ENCODE measurements at regions not wholly inside any gene's neighbourhood (a gene's known extent, or its start where the extent isn't known, plus 50 kb on each side); places are given as distances from the start of the nearest gene placed in this dataset.

GRCh38 chr15:61798631-61799030, 261.6 kb downstream of the VPS13C start:
- no peaks in the 10 kb centered on the region for H3K36me3 Mint-ChIP-seq (ENCODE audit: low read depth)
- TF ChIP-seq, protein P1, sequence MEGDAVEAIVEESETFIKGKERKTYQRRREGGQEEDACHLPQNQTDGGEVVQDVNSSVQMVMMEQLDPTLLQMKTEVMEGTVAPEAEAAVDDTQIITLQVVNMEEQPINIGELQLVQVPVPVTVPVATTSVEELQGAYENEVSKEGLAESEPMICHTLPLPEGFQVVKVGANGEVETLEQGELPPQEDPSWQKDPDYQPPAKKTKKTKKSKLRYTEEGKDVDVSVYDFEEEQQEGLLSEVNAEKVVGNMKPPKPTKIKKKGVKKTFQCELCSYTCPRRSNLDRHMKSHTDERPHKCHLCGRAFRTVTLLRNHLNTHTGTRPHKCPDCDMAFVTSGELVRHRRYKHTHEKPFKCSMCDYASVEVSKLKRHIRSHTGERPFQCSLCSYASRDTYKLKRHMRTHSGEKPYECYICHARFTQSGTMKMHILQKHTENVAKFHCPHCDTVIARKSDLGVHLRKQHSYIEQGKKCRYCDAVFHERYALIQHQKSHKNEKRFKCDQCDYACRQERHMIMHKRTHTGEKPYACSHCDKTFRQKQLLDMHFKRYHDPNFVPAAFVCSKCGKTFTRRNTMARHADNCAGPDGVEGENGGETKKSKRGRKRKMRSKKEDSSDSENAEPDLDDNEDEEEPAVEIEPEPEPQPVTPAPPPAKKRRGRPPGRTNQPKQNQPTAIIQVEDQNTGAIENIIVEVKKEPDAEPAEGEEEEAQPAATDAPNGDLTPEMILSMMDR (IDR thresholded peaks at IDR 0.05) = no peak
- no peak for DNase-seq
- no peak overlapping the region for H3K27ac Mint-ChIP-seq
- H3K4me1 Mint-ChIP-seq (ENCODE audit: low read depth) = no peaks in the 10 kb centered on the region
- no peaks in the 10 kb centered on the region for H3K9me3 Mint-ChIP-seq
- no peaks in the 10 kb centered on the region for H3K27me3 Mint-ChIP-seq (ENCODE audit: insufficient read depth)
- no peak overlapping the region for H3K4me3 Mint-ChIP-seq

- H3K9me3 Mint-ChIP-seq = no peaks in the 10 kb centered on the region
- TF ChIP-seq, protein P1 (IDR thresholded peaks at IDR 0.05) = no peak
- H3K4me3 Mint-ChIP-seq = no peak overlapping the region
- DNase-seq = no peak
- no peaks in the 10 kb centered on the region for H3K4me1 Mint-ChIP-seq (ENCODE audit: low read depth)
- no peaks in the 10 kb centered on the region for H3K36me3 Mint-ChIP-seq (ENCODE audit: low read depth)
- H3K27ac Mint-ChIP-seq = no peak overlapping the region
- no peaks in the 10 kb centered on the region for H3K27me3 Mint-ChIP-seq (ENCODE audit: insufficient read depth)
These were observed 264.2 kb downstream of the VPS13C start for GRCh38 chr15:61796056-61796455.

GRCh38 chr15:61794881-61795280, 265.4 kb downstream of the VPS13C start:
- no peak overlapping the region for H3K27ac Mint-ChIP-seq
- TF ChIP-seq, protein P1 (IDR thresholded peaks at IDR 0.05) = no peak
- no peaks in the 10 kb centered on the region for H3K9me3 Mint-ChIP-seq
- no peaks in the 10 kb centered on the region for H3K36me3 Mint-ChIP-seq (ENCODE audit: low read depth)
- H3K27me3 Mint-ChIP-seq (ENCODE audit: insufficient read depth) = no peaks in the 10 kb centered on the region
- DNase-seq = no peak
- no peaks in the 10 kb centered on the region for H3K4me1 Mint-ChIP-seq (ENCODE audit: low read depth)
- H3K4me3 Mint-ChIP-seq = no peak overlapping the region

DNA sequence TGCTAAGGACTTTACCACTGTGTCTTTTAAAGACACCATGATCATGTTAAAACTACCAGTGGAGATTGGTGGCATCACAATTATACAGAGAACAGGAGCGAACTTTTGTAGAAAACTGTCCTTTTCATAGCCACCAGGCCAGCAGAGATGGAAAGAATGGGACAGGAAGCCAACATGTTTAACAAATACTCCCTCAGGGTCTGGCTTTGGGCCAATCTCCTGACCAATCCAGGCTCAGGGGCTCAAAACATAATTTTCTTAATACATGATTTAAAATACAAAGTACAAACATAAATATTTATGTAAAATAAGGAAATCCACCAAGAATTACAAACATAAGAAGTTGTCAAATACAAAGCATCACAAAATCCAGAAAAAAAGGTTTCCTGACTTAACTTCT, 266.0 kb downstream of the VPS13C start:
- Mint-ChIP-seq H3K4me1 (ENCODE audit: low read depth) (no peaks in the 10 kb centered on the region), H3K36me3 (ENCODE audit: low read depth) (no peaks in the 10 kb centered on the region), H3K4me3 (no peak overlapping the region), H3K9me3 (no peaks in the 10 kb centered on the region), H3K27ac (no peak overlapping the region), H3K27me3 (ENCODE audit: insufficient read depth) (no peaks in the 10 kb centered on the region)
- TF ChIP-seq, protein P1 (IDR thresholded peaks at IDR 0.05) = no peak
- DNase-seq = no peak

DNA sequence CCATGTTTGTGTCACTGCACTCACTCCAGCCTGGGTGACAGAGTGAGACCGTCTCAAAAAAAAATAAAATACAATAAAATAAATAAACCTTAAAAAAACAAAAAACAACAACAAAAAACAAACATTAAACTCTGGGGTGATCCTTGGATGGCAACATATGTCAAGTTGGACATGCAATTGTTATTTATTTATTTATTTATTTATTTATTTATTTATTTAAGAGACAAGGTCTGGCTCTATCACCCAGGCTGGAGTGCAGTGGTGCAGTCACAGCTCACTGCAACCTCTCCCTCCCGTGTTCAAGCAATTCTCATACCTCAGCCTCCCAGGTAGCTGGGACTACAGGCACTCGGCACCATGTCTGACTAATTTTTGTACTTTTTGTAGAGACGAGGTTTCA, 275.5 kb downstream of the VPS13C start:
- no peak overlapping the region for H3K4me3 Mint-ChIP-seq
- no peaks in the 10 kb centered on the region for H3K27me3 Mint-ChIP-seq (ENCODE audit: insufficient read depth)
- H3K27ac Mint-ChIP-seq = no peak overlapping the region
- DNase-seq = no peak
- no peaks in the 10 kb centered on the region for H3K36me3 Mint-ChIP-seq (ENCODE audit: low read depth)
- 0 out of 2 replicates have a peak, but pooled peaks cover 3% of the 10 kb centered on the region for H3K9me3 Mint-ChIP-seq
- no peaks in the 10 kb centered on the region for H3K4me1 Mint-ChIP-seq (ENCODE audit: low read depth)
- TF ChIP-seq, protein P1 (IDR thresholded peaks at IDR 0.05) = no peak

All from HFFc6 (cell line).